ENCODE measurements at regions not wholly inside any gene's neighbourhood (a gene's known extent, or its start where the extent isn't known, plus 50 kb on each side); places are given as distances from the start of the nearest gene placed in this dataset.

DNA sequence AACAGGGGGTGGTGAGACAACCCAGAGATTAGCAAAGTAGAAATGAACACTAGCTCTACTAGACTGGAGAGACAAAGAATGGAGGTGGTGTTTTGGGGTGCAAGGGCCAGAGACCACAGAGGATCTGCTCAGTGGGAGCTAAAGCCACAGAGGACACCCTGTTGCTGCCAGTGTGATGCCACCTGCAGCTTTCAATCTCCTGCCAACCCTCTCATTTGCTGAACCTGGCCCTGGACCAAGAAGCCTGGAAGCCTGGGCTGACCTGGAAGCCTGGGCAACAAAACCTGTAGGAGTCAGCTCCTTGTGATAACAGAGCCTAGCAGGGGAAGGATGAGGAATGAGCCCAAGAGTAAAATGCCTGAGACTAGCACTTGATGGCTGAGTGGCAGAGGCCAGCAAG is 81.1 kb upstream of the ADO start:
- H2AFZ ChIP-seq (ENCODE audit: low read length): no peak overlapping the region
- H3K79me2 ChIP-seq (ENCODE audit: insufficient read depth, low read length): no peaks in the 10 kb centered on the region
- no peaks in the 10 kb centered on the region for H3K9me2 ChIP-seq (ENCODE audit: low read depth, low read length)
- H3K27ac ChIP-seq (ENCODE audit: low read depth, low read length, poor library complexity, severe bottlenecking): no peak overlapping the region
- no peaks in the 10 kb centered on the region for H3K27me3 ChIP-seq (ENCODE audit: insufficient read depth, low read length)
- H3K9me3 ChIP-seq (ENCODE audit: low read length): no peaks in the 10 kb centered on the region
- TF ChIP-seq, protein P1, sequence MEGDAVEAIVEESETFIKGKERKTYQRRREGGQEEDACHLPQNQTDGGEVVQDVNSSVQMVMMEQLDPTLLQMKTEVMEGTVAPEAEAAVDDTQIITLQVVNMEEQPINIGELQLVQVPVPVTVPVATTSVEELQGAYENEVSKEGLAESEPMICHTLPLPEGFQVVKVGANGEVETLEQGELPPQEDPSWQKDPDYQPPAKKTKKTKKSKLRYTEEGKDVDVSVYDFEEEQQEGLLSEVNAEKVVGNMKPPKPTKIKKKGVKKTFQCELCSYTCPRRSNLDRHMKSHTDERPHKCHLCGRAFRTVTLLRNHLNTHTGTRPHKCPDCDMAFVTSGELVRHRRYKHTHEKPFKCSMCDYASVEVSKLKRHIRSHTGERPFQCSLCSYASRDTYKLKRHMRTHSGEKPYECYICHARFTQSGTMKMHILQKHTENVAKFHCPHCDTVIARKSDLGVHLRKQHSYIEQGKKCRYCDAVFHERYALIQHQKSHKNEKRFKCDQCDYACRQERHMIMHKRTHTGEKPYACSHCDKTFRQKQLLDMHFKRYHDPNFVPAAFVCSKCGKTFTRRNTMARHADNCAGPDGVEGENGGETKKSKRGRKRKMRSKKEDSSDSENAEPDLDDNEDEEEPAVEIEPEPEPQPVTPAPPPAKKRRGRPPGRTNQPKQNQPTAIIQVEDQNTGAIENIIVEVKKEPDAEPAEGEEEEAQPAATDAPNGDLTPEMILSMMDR (IDR thresholded peaks at IDR 0.05; ENCODE audit: low read length): no peak
- TF ChIP-seq EZH2 (IDR thresholded peaks at IDR 0.05; ENCODE audit: borderline replicate concordance, low read length): no peak
- H3K4me2 ChIP-seq (ENCODE audit: low read length): no peak overlapping the region
- no peaks in the 10 kb centered on the region for H4K20me1 ChIP-seq (ENCODE audit: insufficient read depth, low read length)
- H3K9ac ChIP-seq (ENCODE audit: low read length): no peak overlapping the region
- no peaks in the 10 kb centered on the region for H3K36me3 ChIP-seq (ENCODE audit: insufficient read depth, low read length)
- no peaks in the 10 kb centered on the region for H3K4me1 ChIP-seq (ENCODE audit: insufficient read depth, low read length, severe bottlenecking)
- H3K4me3 ChIP-seq (ENCODE audit: low read depth, low read length, poor library complexity, severe bottlenecking): no peak overlapping the region
- H3F3A ChIP-seq (ENCODE audit: insufficient read depth, low read length): no peaks in the 10 kb centered on the region

DNA sequence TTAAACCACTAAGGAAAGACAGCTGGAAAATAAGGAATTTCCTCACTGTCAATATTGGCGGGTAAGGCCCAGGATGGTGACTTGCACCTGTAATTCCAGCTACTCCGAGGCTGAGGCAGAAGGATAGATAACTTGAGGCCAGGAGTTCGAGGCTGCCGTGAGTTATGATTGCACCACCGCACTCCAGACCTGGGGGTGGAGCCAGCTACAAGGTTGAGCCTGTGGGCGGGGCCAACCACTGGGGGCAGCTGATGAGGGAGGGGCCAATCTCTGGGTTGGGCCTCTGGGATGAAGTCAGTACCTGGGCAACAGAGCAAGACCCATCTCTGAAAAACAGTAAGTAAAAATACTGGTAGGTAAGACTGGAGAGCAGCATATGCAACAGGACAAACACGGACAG is 80.1 kb upstream of the ADO start:
- Histone ChIP-seq H3K9me3 (ENCODE audit: low read length) (no peaks in the 10 kb centered on the region), H3K27me3 (ENCODE audit: insufficient read depth, low read length) (no peaks in the 10 kb centered on the region), H3F3A (ENCODE audit: insufficient read depth, low read length) (no peaks in the 10 kb centered on the region), H3K79me2 (ENCODE audit: insufficient read depth, low read length) (no peaks in the 10 kb centered on the region), H2AFZ (ENCODE audit: low read length) (no peak overlapping the region), H3K9ac (ENCODE audit: low read length) (no peak overlapping the region), H3K4me2 (ENCODE audit: low read length) (no peak overlapping the region), H3K36me3 (ENCODE audit: insufficient read depth, low read length) (no peaks in the 10 kb centered on the region), H3K9me2 (ENCODE audit: low read depth, low read length) (no peaks in the 10 kb centered on the region), H3K4me1 (ENCODE audit: insufficient read depth, low read length, severe bottlenecking) (no peaks in the 10 kb centered on the region), H4K20me1 (ENCODE audit: insufficient read depth, low read length) (no peaks in the 10 kb centered on the region), H3K4me3 (ENCODE audit: low read depth, low read length, poor library complexity, severe bottlenecking) (no peak overlapping the region), H3K27ac (ENCODE audit: low read depth, low read length, poor library complexity, severe bottlenecking) (no peak overlapping the region)
- TF ChIP-seq EZH2 (IDR thresholded peaks at IDR 0.05; ENCODE audit: borderline replicate concordance, low read length): no peak
- TF ChIP-seq, protein P1 (IDR thresholded peaks at IDR 0.05; ENCODE audit: low read length): no peak

DNA sequence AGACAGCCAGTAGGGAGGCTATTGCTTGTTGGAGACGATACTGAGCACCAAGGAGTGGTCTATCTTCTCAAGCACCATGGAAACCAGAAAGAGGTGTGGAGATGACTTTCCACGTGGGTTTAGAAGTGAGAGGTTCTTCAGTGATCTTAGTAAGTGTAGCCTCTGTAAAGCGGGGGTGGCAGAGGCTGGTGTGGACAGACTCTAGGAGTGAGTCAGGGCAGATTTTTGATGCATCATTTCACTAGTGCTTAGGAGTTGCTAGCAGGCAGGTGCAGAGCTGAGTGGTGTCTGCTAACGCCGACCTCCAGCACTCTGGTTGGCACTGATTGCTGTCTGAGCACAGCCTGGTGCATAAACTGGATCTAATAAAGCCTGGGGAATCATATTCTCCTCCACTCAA is 78.4 kb upstream of the ADO start:
- H3K4me1 ChIP-seq (ENCODE audit: insufficient read depth, low read length, severe bottlenecking): no peaks in the 10 kb centered on the region
- H4K20me1 ChIP-seq (ENCODE audit: insufficient read depth, low read length): no peaks in the 10 kb centered on the region
- H3K27me3 ChIP-seq (ENCODE audit: insufficient read depth, low read length): no peaks in the 10 kb centered on the region
- H3K4me3 ChIP-seq (ENCODE audit: low read depth, low read length, poor library complexity, severe bottlenecking): no peak overlapping the region
- H3K27ac ChIP-seq (ENCODE audit: low read depth, low read length, poor library complexity, severe bottlenecking): no peak overlapping the region
- no peaks in the 10 kb centered on the region for H3K9me2 ChIP-seq (ENCODE audit: low read depth, low read length)
- no peaks in the 10 kb centered on the region for H3K9me3 ChIP-seq (ENCODE audit: low read length)
- TF ChIP-seq, protein P1 (IDR thresholded peaks at IDR 0.05; ENCODE audit: low read length): no peak
- no peak for TF ChIP-seq EZH2 (IDR thresholded peaks at IDR 0.05; ENCODE audit: borderline replicate concordance, low read length)
- no peak overlapping the region for H3K9ac ChIP-seq (ENCODE audit: low read length)
- no peak overlapping the region for H3K4me2 ChIP-seq (ENCODE audit: low read length)
- H2AFZ ChIP-seq (ENCODE audit: low read length): no peak overlapping the region
- no peaks in the 10 kb centered on the region for H3K36me3 ChIP-seq (ENCODE audit: insufficient read depth, low read length)
- H3K79me2 ChIP-seq (ENCODE audit: insufficient read depth, low read length): no peaks in the 10 kb centered on the region
- no peaks in the 10 kb centered on the region for H3F3A ChIP-seq (ENCODE audit: insufficient read depth, low read length)

Data from OCI-LY1 (cell line).